ENCODE measurements at regions not wholly inside any gene's neighbourhood (a gene's known extent, or its start where the extent isn't known, plus 50 kb on each side); places are given as distances from the start of the nearest gene placed in this dataset.
A peak's percentile ranks its signal among the peaks of the same experiment; 100 is the strongest.

DNA sequence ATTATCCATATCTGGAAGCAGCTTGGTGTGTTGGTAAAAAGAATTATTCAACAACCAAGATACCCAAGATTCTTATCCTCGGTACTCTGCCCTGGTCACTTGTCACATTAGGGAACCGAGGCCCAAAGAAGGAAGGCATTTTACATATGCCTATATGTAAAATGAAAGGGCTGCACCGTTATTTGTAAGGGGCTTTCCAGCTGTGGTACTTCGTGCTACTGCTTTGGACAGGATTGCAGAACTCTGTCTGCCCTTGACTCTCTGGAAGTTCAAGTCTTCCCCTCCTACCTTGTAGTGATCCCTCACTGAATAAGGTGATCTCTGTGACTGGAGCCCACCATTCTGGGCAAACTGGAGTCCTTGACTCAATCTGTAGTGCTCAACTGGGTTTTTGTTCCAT lies 198.9 kb upstream of the TOPAZ1 start:
- Histone ChIP-seq H3K27me3 (ENCODE audit: insufficient read depth, poor library complexity, severe bottlenecking) (peaks cover 4% of the 10 kb centered on the region), H3K27ac (replicated peaks) (no peak overlapping the region), H3K4me3 (replicated peaks; ENCODE audit: insufficient read depth, low read length) (no peak overlapping the region)
- DNase-seq (ENCODE audit: low read depth in 1 of 2, low spot score in 1 of 2), result no peak
- TF ChIP-seq, protein P1, sequence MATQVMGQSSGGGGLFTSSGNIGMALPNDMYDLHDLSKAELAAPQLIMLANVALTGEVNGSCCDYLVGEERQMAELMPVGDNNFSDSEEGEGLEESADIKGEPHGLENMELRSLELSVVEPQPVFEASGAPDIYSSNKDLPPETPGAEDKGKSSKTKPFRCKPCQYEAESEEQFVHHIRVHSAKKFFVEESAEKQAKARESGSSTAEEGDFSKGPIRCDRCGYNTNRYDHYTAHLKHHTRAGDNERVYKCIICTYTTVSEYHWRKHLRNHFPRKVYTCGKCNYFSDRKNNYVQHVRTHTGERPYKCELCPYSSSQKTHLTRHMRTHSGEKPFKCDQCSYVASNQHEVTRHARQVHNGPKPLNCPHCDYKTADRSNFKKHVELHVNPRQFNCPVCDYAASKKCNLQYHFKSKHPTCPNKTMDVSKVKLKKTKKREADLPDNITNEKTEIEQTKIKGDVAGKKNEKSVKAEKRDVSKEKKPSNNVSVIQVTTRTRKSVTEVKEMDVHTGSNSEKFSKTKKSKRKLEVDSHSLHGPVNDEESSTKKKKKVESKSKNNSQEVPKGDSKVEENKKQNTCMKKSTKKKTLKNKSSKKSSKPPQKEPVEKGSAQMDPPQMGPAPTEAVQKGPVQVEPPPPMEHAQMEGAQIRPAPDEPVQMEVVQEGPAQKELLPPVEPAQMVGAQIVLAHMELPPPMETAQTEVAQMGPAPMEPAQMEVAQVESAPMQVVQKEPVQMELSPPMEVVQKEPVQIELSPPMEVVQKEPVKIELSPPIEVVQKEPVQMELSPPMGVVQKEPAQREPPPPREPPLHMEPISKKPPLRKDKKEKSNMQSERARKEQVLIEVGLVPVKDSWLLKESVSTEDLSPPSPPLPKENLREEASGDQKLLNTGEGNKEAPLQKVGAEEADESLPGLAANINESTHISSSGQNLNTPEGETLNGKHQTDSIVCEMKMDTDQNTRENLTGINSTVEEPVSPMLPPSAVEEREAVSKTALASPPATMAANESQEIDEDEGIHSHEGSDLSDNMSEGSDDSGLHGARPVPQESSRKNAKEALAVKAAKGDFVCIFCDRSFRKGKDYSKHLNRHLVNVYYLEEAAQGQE (IDR thresholded peaks at IDR 0.05; ENCODE audit: insufficient replicate concordance, low read depth), result no peak
- TF ChIP-seq GABPA (IDR thresholded peaks at IDR 0.05; ENCODE audit: low read depth), result no peak
- no peak for TF ChIP-seq POLR2AphosphoS5 (IDR thresholded peaks at IDR 0.05; ENCODE audit: low read depth)

DNA sequence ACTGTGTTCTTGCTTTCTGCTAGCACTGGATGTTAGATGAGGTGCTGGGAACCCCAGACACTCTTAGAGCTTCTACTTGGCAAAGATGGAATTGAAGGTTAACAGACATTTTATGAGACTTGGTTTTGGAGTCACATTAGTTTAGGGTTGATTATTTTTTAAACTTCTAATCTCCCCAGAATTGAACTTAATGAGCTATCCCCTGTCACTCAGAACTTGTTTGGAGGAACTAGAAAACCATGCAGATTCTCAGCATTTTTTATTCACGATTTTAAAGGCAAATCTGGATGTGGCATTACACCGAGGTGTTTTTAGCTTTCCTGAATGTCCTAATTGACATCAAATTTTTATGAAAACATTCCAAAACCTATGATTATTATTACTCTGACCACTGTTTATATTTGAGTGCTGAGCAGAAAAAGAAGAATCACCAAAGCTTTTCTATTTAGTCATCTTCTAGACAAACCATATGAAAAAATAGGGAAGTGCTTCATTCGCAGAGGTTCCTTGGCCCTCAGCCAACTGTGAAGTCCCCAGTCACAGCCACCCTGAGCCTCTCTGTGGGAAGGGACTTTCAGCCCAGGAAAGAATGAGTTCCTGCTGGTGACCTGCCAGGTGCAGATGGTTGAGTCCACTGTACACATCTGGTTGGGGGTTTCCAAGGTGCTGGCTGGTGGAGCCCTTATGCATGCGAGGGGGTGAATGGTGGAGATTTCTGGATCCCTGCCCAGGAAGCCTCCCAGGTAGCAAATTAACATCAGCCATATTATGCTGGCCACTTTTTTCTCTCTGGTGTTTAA lies 196.0 kb upstream of the TOPAZ1 start:
- TF ChIP-seq GABPA (IDR thresholded peaks at IDR 0.05; ENCODE audit: low read depth) (no peak), POLR2AphosphoS5 (IDR thresholded peaks at IDR 0.05; ENCODE audit: low read depth) (peak; percentile 55), SPI1 (IDR thresholded peaks at IDR 0.05; ENCODE audit: borderline replicate concordance, low read depth) (peak; percentile 98)
- TF ChIP-seq, protein P1 (IDR thresholded peaks at IDR 0.05; ENCODE audit: insufficient replicate concordance, low read depth), result no peak
- TF ChIP-seq, protein P2, sequence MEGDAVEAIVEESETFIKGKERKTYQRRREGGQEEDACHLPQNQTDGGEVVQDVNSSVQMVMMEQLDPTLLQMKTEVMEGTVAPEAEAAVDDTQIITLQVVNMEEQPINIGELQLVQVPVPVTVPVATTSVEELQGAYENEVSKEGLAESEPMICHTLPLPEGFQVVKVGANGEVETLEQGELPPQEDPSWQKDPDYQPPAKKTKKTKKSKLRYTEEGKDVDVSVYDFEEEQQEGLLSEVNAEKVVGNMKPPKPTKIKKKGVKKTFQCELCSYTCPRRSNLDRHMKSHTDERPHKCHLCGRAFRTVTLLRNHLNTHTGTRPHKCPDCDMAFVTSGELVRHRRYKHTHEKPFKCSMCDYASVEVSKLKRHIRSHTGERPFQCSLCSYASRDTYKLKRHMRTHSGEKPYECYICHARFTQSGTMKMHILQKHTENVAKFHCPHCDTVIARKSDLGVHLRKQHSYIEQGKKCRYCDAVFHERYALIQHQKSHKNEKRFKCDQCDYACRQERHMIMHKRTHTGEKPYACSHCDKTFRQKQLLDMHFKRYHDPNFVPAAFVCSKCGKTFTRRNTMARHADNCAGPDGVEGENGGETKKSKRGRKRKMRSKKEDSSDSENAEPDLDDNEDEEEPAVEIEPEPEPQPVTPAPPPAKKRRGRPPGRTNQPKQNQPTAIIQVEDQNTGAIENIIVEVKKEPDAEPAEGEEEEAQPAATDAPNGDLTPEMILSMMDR (IDR thresholded peaks at IDR 0.05; ENCODE audit: insufficient read depth, low read length), result no peak

DNA sequence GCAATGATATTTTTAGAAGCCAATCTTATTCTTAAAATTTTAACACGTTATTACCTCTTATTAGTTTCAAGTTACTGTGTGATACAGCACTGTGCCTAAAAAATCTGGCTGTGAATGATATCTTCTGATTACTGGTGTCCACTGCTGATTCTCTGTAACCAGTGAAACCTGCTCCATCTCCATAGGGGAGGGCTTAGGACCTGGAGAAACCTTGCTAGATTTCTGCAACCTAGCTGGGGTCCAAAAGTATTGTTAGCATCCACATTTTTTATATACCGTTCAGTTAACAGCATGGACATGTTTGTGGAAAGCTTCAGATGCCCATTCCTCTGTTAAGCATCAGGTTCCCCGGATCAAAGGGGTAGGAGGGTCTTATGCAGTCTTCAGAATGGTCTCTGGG lies 193.9 kb upstream of the TOPAZ1 start:
- no peak overlapping the region for H3K27ac ChIP-seq (replicated peaks)
- TF ChIP-seq SPI1 (IDR thresholded peaks at IDR 0.05; ENCODE audit: borderline replicate concordance, low read depth), result no peak
- TF ChIP-seq POLR2AphosphoS5 (IDR thresholded peaks at IDR 0.05; ENCODE audit: low read depth), result no peak
- no peak for TF ChIP-seq GABPA (IDR thresholded peaks at IDR 0.05; ENCODE audit: low read depth)
- TF ChIP-seq, protein P2 (IDR thresholded peaks at IDR 0.05; ENCODE audit: insufficient read depth, low read length), result no peak
- TF ChIP-seq, protein P1 (IDR thresholded peaks at IDR 0.05; ENCODE audit: insufficient replicate concordance, low read depth), result no peak
- DNase-seq (ENCODE audit: low read depth in 1 of 2, low spot score in 1 of 2), result no peak
- H3K4me3 ChIP-seq (replicated peaks; ENCODE audit: insufficient read depth, low read length), result no peak overlapping the region
- no peaks in the 10 kb centered on the region for H3K27me3 ChIP-seq (ENCODE audit: insufficient read depth, poor library complexity, severe bottlenecking)

More for the DNA sequence above, 196.0 kb upstream of the TOPAZ1 start:
- Histone ChIP-seq H3K27me3 (ENCODE audit: insufficient read depth, poor library complexity, severe bottlenecking) (no peaks in the 10 kb centered on the region), H3K27ac (replicated peaks) (no peak overlapping the region), H3K4me3 (replicated peaks; ENCODE audit: insufficient read depth, low read length) (no peak overlapping the region)
- DNase-seq (ENCODE audit: low read depth in 1 of 2, low spot score in 1 of 2), result peak; percentile 41 to 75

Data from HL-60 (cell line).